KBM-7 (cell line): ENCODE measurements at regions not wholly inside any gene's neighbourhood (a gene's known extent, or its start where the extent isn't known, plus 50 kb on each side); places are given as distances from the start of the nearest gene placed in this dataset.

Source experiments
- DNase-seq: peaks from one replicate; pipeline ENCODE4 v3.0.0-alpha.2; 2015
- in situ Hi-C: fragments of 300-500 bp; cut with MboI; formaldehyde crosslinking; loops from 2 replicates; pipeline ENCODE4 v1.14.3; 2020; ENCODE audit warnings: low sequenced_read_pairs, low pct_unique_long_range_greater_than_20kb, mixed read lengths

GRCh38 chr5:123879071-123879470 lies 367.1 kb downstream of the CSNK1G3 start:
- in situ Hi-C loops, result no loop called here

GRCh38 chr5:123876276-123876790 lies 364.4 kb downstream of the CSNK1G3 start:
- in situ Hi-C loops, result no loop called here
- DNase-seq, result no peak

More at GRCh38 chr5:123879071-123879470, 367.1 kb downstream of the CSNK1G3 start:
- no peak for DNase-seq

- DNase-seq, result no peak
- in situ Hi-C loops, result no loop called here
Measured at GRCh38 chr5:123875561-123876275, 363.7 kb downstream of the CSNK1G3 start.

- DNase-seq, result no peak
- in situ Hi-C loops, result no loop called here
Measured at GRCh38 chr5:123874600-123875201, 362.7 kb downstream of the CSNK1G3 start.

- in situ Hi-C loops, result no loop called here
- no peak for DNase-seq
Measured at GRCh38 chr5:123873846-123874245, 361.9 kb downstream of the CSNK1G3 start.

- in situ Hi-C loops, result no loop called here
- no peak for DNase-seq
Measured at GRCh38 chr5:123871373-123871772, 359.4 kb downstream of the CSNK1G3 start.

GRCh38 chr5:123868881-123869280 lies 356.9 kb downstream of the CSNK1G3 start:
- no peak for DNase-seq
- in situ Hi-C loops, result no loop called here

- DNase-seq, result no peak
- in situ Hi-C loops, result no loop called here
Measured at GRCh38 chr5:123868267-123868666, 356.3 kb downstream of the CSNK1G3 start.

- no peak for DNase-seq
- in situ Hi-C loops, result no loop called here
Measured at GRCh38 chr5:123865641-123866040, 353.7 kb downstream of the CSNK1G3 start.

GRCh38 chr5:123864578-123864977 lies 352.6 kb downstream of the CSNK1G3 start:
- DNase-seq, result no peak

GRCh38 chr5:123858938-123859337 lies 347.0 kb downstream of the CSNK1G3 start:
- DNase-seq, result no peak
- in situ Hi-C loops, result no loop called here

More at GRCh38 chr5:123864578-123864977, 352.6 kb downstream of the CSNK1G3 start:
- in situ Hi-C loops, result no loop called here

- DNase-seq, result no peak
- in situ Hi-C loops, result no loop called here
Measured at GRCh38 chr5:123856766-123857165, 344.8 kb downstream of the CSNK1G3 start.

- in situ Hi-C loops, result no loop called here
- no peak for DNase-seq
Measured at GRCh38 chr5:123855609-123856008, 343.6 kb downstream of the CSNK1G3 start.

- no peak for DNase-seq
- in situ Hi-C loops, result no loop called here
Measured at GRCh38 chr5:123845356-123846100, 333.6 kb downstream of the CSNK1G3 start.

- no peak for DNase-seq
- in situ Hi-C loops, result no loop called here
Measured at GRCh38 chr5:123844873-123845272, 332.9 kb downstream of the CSNK1G3 start.

- no peak for DNase-seq
Measured at GRCh38 chr5:123835421-123835820, 323.4 kb downstream of the CSNK1G3 start.

GRCh38 chr5:123830575-123830974 lies 318.6 kb downstream of the CSNK1G3 start:
- DNase-seq, result no peak
- in situ Hi-C loops, result no loop called here

More at GRCh38 chr5:123835421-123835820, 323.4 kb downstream of the CSNK1G3 start:
- in situ Hi-C loops, result no loop called here

- in situ Hi-C loops, result no loop called here
- no peak for DNase-seq
Measured at GRCh38 chr5:123827811-123828210, 315.8 kb downstream of the CSNK1G3 start.

- in situ Hi-C loops, result no loop called here
- DNase-seq, result no peak
Measured at GRCh38 chr5:123819833-123820232, 307.9 kb downstream of the CSNK1G3 start.

GRCh38 chr5:123819386-123819785 lies 307.4 kb downstream of the CSNK1G3 start:
- no peak for DNase-seq
- in situ Hi-C loops, result no loop called here
